ENCODE measurements at regions not wholly inside any gene's neighbourhood (a gene's known extent, or its start where the extent isn't known, plus 50 kb on each side); places are given as distances from the start of the nearest gene placed in this dataset.
"Not testable (repeated sequence)": the region's sequence is repeated elsewhere in the genome, so short reads cannot be mapped to it uniquely, and the experiment has no call there.

GRCh38 chrX:26597981-26598380 is 382.0 kb downstream of the MAGEB5 start:
- no peak for DNase-seq (ENCODE audit: low read depth)

- no peak for DNase-seq (ENCODE audit: low read depth)
Measured at GRCh38 chrX:26590849-26591248, 374.9 kb downstream of the MAGEB5 start.

- DNase-seq (ENCODE audit: low read depth), result no peak
Measured at GRCh38 chrX:26586570-26586969, 370.6 kb downstream of the MAGEB5 start.

- no peak for DNase-seq (ENCODE audit: low read depth)
Measured at GRCh38 chrX:26581091-26581490, 365.1 kb downstream of the MAGEB5 start.

GRCh38 chrX:26580021-26580420 is 364.1 kb downstream of the MAGEB5 start:
- DNase-seq (ENCODE audit: low read depth), result no peak

- no peak for DNase-seq (ENCODE audit: low read depth)
Measured at GRCh38 chrX:26574234-26574633, 358.3 kb downstream of the MAGEB5 start.

GRCh38 chrX:26562156-26562555 is 346.2 kb downstream of the MAGEB5 start:
- no peak for DNase-seq (ENCODE audit: low read depth)

GRCh38 chrX:26559855-26560254 is 343.9 kb downstream of the MAGEB5 start:
- DNase-seq (ENCODE audit: low read depth), result no peak

- no peak for DNase-seq (ENCODE audit: low read depth)
Measured at GRCh38 chrX:26558719-26559386, 342.9 kb downstream of the MAGEB5 start.

GRCh38 chrX:26557691-26558321 is 341.8 kb downstream of the MAGEB5 start:
- DNase-seq (ENCODE audit: low read depth), result no peak

- not testable (repeated sequence) for DNase-seq (ENCODE audit: low read depth)
Measured at GRCh38 chrX:26525768-26526167, 309.8 kb downstream of the MAGEB5 start.

GRCh38 chrX:26522501-26522900 is 306.5 kb downstream of the MAGEB5 start:
- DNase-seq (ENCODE audit: low read depth), result no peak

GRCh38 chrX:26511589-26512363 is 295.8 kb downstream of the MAGEB5 start:
- no peak for DNase-seq (ENCODE audit: low read depth)

GRCh38 chrX:26470941-26471340 is 255.0 kb downstream of the MAGEB5 start:
- DNase-seq (ENCODE audit: low read depth), result no peak

- no peak for DNase-seq (ENCODE audit: low read depth)
Measured at GRCh38 chrX:26466387-26466786, 250.4 kb downstream of the MAGEB5 start.

- no peak for DNase-seq (ENCODE audit: low read depth)
Measured at GRCh38 chrX:26445288-26445687, 229.3 kb downstream of the MAGEB5 start.

GRCh38 chrX:26444417-26444816 is 228.4 kb downstream of the MAGEB5 start:
- DNase-seq (ENCODE audit: low read depth), result not testable (repeated sequence)

GRCh38 chrX:26442340-26442739 is 226.4 kb downstream of the MAGEB5 start:
- DNase-seq (ENCODE audit: low read depth), result no peak

GRCh38 chrX:26414534-26414933 is 198.6 kb downstream of the MAGEB5 start:
- DNase-seq (ENCODE audit: low read depth), result no peak

- DNase-seq (ENCODE audit: low read depth), result no peak
Measured at GRCh38 chrX:26411045-26411444, 195.1 kb downstream of the MAGEB5 start.

- DNase-seq (ENCODE audit: low read depth), result no peak
Measured at GRCh38 chrX:26409636-26410035, 193.7 kb downstream of the MAGEB5 start.

GRCh38 chrX:26387906-26388305 is 171.9 kb downstream of the MAGEB5 start:
- no peak for DNase-seq (ENCODE audit: low read depth)

GRCh38 chrX:26376037-26376708 is 160.2 kb downstream of the MAGEB5 start:
- no peak for DNase-seq (ENCODE audit: low read depth)
